NT2/D1 (cell line): ENCODE measurements at regions not wholly inside any gene's neighbourhood (a gene's known extent, or its start where the extent isn't known, plus 50 kb on each side); places are given as distances from the start of the nearest gene placed in this dataset.

Source experiments
- DNase-seq: peaks from one replicate; pipeline ENCODE4 v3.0.0-alpha.2; 2011; ENCODE audit warnings: low read depth, low spot score
- H3K27me3 ChIP-seq: 2 replicates; pipeline ENCODE4 v1.6.0; 2011; ENCODE audit warnings: mild to moderate bottlenecking; ENCODE audit not compliant: insufficient read length, insufficient read depth
- H3K36me3 ChIP-seq: 2 replicates; pipeline ENCODE4 v1.6.1; 2011; ENCODE audit warnings: mild to moderate bottlenecking, low read length, mixed read lengths; ENCODE audit not compliant: insufficient read depth, insufficient read length
- H3K4me1 ChIP-seq: 2 replicates; pipeline ENCODE4 v1.5.1; 2011; ENCODE audit not compliant: insufficient read depth, insufficient read length
- H3K4me3 ChIP-seq: 2 replicates; pipeline ENCODE4 v1.5.1; 2011; ENCODE audit warnings: low read depth; ENCODE audit not compliant: insufficient read length
- H3K9ac ChIP-seq: 2 replicates; pipeline ENCODE4 v1.6.0; 2011; ENCODE audit warnings: low read depth; ENCODE audit not compliant: insufficient read length
- H3K9me3 ChIP-seq: 2 replicates; pipeline ENCODE4 v1.5.1; 2011; ENCODE audit warnings: mild to moderate bottlenecking, low read length; ENCODE audit not compliant: insufficient read depth
- SUZ12 ChIP-seq: IDR thresholded peaks from 2 replicates; pipeline ENCODE4 v1.6.1; 2011; ENCODE audit not compliant: insufficient read length, insufficient read depth; ENCODE audit errors: extremely low read depth
- YY1 ChIP-seq: IDR thresholded peaks from 2 replicates; pipeline ENCODE4 v1.6.1; 2011; ENCODE audit not compliant: insufficient read length, insufficient read depth
- ZNF274 ChIP-seq: IDR thresholded peaks from 2 replicates; pipeline ENCODE4 v1.6.1; 2011; ENCODE audit warnings: mild to moderate bottlenecking, low read depth, low read length

DNA sequence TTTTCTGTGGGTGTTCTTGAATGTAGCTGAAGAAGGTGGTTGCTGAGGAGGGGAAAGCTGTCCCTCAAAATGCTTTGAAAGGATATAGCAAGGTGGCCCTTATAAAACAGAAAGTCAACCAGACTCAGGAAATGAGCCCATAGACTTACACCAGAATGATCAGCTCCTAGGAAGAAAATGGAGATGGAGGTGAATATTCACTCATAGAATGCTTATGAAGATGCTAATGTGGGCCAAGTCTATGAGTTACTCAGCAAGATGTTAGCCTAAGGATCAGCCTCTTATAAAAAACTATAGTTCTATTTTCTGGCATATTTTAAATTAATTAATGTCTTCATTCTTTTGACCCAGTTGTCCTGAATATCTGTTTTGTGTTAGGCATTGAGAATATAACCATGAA is 1054.0 kb downstream of the AGBL1 start:
- H3K36me3 ChIP-seq, result no peaks in the 10 kb centered on the region
- no peak for TF ChIP-seq YY1
- no peak for TF ChIP-seq ZNF274
- no peak for TF ChIP-seq SUZ12
- DNase-seq, result no peak
- H3K4me1 ChIP-seq, result no peaks in the 10 kb centered on the region
- no peaks in the 10 kb centered on the region for H3K9me3 ChIP-seq
- H3K27me3 ChIP-seq, result no peaks in the 10 kb centered on the region
- H3K4me3 ChIP-seq, result no peak overlapping the region
- H3K9ac ChIP-seq, result no peak overlapping the region

DNA sequence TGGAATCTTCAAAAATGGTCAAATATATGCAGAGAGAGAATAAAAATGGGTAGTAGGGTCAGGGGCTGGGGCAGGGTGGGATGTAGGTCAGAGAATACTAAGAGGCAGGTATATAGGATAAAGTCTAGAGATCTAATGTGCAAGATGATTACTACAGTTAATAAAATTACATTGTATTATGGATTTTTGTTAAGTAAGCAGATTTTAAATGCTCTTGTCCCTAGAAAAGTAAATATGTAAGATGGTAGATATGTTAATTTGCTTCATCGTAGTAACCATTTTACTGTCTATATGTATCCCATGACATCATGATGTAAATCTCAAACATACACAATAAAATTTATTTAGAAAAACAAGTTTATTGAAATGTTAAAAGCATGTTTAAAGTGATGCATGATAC is 1051.4 kb downstream of the AGBL1 start:
- DNase-seq, result no peak
- no peak overlapping the region for H3K4me3 ChIP-seq
- no peaks in the 10 kb centered on the region for H3K27me3 ChIP-seq
- H3K9ac ChIP-seq, result no peak overlapping the region
- no peaks in the 10 kb centered on the region for H3K36me3 ChIP-seq
- no peaks in the 10 kb centered on the region for H3K4me1 ChIP-seq
- TF ChIP-seq YY1, result no peak
- no peak for TF ChIP-seq ZNF274
- no peak for TF ChIP-seq SUZ12
- no peaks in the 10 kb centered on the region for H3K9me3 ChIP-seq

DNA sequence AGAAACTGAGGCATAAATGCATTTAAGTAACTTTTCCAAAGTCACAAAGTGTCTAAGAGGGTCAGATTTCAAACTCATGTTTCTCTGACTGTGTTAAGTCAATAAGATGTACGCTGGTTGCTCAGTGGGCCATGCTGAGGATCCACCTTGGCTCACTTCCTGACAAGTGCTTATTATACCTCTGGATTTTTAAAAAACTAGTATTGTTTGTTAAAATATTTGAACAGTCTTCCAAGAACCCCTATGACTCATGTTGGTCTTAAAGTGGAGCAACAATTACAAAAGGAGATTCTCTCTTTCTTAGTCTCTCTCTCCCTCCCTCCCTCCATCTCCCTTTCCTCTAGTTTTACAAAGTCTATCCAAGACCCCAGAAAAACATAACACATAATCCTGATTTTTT is 1050.2 kb downstream of the AGBL1 start:
- no peak for DNase-seq

DNA sequence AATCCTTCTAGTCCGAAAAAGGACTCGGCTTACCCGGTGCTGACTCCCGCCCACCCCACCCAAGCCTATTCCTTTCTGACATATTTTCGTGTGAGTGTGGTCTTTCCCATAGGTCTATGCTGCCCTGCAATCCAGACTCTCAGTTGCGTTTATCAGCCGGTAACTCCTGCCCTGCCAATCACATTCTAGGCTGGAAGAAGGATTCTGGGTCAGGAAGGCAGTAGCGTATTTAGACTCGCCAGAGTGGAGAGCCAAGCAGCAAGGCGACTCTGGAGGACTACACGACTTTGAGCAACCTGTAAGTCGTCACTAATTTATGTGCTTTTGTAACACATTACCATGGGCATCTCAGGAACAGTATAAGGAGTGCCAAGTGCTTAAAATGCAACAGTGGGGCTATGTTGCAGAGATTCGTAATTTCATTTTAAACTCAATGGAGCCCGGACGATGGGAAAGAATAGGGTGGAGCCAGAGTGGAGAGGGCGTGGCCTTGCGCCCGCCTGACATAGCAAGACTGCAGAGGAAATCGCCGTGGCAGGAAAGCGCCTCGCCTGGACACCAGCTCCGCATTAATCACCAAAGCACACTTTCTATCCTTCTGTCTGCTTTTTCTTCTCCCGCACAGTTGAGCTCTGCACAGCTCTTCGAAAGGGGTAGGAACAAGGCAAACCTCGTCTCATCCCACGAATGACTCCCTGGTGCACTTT is 1044.2 kb downstream of the AGBL1 start:
- no peak overlapping the region for H3K4me3 ChIP-seq
- H3K9me3 ChIP-seq, result no peaks in the 10 kb centered on the region
- H3K4me1 ChIP-seq, result no peaks in the 10 kb centered on the region
- TF ChIP-seq ZNF274 (no peak), SUZ12 (no peak), YY1 (no peak)
- no peak for DNase-seq
- no peaks in the 10 kb centered on the region for H3K36me3 ChIP-seq
- H3K27me3 ChIP-seq, result no peaks in the 10 kb centered on the region
- H3K9ac ChIP-seq, result no peak overlapping the region

More for the DNA sequence above, 1050.2 kb downstream of the AGBL1 start:
- H3K27me3 ChIP-seq, result no peaks in the 10 kb centered on the region
- H3K36me3 ChIP-seq, result no peaks in the 10 kb centered on the region
- no peaks in the 10 kb centered on the region for H3K9me3 ChIP-seq
- TF ChIP-seq YY1 (no peak), ZNF274 (no peak), SUZ12 (no peak)
- H3K4me3 ChIP-seq, result no peak overlapping the region
- no peak overlapping the region for H3K9ac ChIP-seq
- no peaks in the 10 kb centered on the region for H3K4me1 ChIP-seq

DNA sequence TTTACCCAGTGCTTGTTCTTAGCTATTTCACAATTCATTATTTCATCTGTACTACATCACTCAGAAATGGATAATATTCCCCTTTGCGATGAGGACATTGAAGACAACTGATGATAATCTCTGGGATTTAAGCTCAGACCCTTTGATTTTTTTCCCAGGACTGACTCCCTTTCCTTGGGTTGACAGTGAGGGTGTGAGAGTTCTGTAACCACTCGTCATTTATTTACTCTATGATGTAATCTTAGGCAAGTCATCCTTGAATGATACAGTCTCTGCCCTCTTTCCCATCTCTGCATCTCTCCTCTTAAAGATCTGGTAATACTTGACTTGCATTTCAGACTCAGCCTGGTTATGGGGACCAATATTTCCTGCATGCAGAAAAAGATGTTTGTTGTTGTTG is 1041.7 kb downstream of the AGBL1 start:
- no peaks in the 10 kb centered on the region for H3K27me3 ChIP-seq
- H3K9me3 ChIP-seq, result no peaks in the 10 kb centered on the region
- H3K4me1 ChIP-seq, result no peaks in the 10 kb centered on the region
- no peak overlapping the region for H3K9ac ChIP-seq
- H3K36me3 ChIP-seq, result no peaks in the 10 kb centered on the region
- no peak for DNase-seq
- no peak overlapping the region for H3K4me3 ChIP-seq
- TF ChIP-seq YY1 (no peak), ZNF274 (no peak), SUZ12 (no peak)

DNA sequence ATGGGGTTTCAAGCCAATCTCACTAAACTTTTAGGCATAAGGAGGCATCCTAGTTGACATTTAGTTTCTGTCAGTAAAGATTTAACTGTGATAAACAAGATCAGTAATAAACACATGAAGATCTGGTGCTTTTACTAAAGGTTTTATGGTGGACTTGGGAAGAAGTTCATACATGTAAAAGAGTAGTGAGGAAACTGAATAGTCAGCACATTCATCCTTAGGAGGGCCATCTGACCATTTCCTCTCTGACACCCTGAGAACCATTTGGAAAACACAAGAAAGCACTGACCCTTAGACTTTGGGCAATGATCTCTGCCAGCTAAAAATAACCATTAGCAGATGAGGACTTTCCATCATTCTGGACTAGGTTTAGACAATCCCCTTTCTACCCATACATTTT is 1040.9 kb downstream of the AGBL1 start:
- Histone ChIP-seq H3K36me3 (no peaks in the 10 kb centered on the region), H3K4me1 (no peaks in the 10 kb centered on the region), H3K9me3 (no peaks in the 10 kb centered on the region), H3K4me3 (no peak overlapping the region), H3K27me3 (no peaks in the 10 kb centered on the region), H3K9ac (no peak overlapping the region)
- no peak for TF ChIP-seq SUZ12
- no peak for TF ChIP-seq YY1
- TF ChIP-seq ZNF274, result no peak
- DNase-seq, result no peak

DNA sequence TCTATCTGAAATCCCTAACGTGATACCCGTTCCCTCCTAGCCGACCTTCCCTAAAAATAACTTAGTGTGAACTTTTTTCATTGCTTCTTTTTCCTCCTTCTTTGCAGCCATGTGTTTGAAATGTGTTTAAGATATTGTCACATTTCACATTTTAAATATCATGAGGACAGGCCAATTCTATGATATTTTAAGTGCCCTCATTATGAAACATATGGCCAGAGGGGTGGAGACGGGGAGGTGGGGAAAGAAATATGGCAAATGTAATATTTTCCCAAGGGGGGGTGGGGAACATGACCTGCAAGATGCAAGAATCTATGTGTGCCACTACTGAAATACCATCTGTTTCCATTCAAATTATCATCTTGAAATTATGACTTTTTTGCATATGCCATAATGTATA is 1039.2 kb downstream of the AGBL1 start:
- H3K9ac ChIP-seq, result no peak overlapping the region
- H3K4me3 ChIP-seq, result no peak overlapping the region
- TF ChIP-seq ZNF274 (no peak), SUZ12 (no peak), YY1 (no peak)
- H3K4me1 ChIP-seq, result no peaks in the 10 kb centered on the region
- H3K9me3 ChIP-seq, result no peaks in the 10 kb centered on the region
- no peak for DNase-seq
- H3K36me3 ChIP-seq, result no peaks in the 10 kb centered on the region
- no peaks in the 10 kb centered on the region for H3K27me3 ChIP-seq

DNA sequence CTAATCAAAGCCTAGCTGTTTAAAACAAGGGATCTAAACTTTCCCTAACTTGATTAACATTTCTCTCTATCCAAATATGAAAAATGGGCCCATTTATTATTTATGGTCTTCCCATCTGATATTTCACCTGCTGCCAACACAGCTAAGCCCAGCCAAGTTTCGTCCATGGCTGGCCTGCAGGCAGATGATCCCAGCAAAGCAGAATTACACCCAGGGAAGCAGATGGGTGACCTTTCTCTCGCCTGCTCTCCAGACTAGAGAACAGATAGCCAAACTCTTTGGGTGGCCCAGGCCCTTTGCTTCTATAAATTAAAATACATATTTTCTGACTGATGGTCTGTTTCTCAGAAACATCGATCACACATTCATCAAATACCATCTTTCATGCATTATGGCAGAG is 1038.8 kb downstream of the AGBL1 start:
- H3K36me3 ChIP-seq, result no peaks in the 10 kb centered on the region
- H3K27me3 ChIP-seq, result no peaks in the 10 kb centered on the region
- no peaks in the 10 kb centered on the region for H3K9me3 ChIP-seq
- no peak overlapping the region for H3K4me3 ChIP-seq
- H3K4me1 ChIP-seq, result no peaks in the 10 kb centered on the region
- DNase-seq, result no peak
- TF ChIP-seq YY1, result no peak
- no peak for TF ChIP-seq ZNF274
- no peak for TF ChIP-seq SUZ12
- no peak overlapping the region for H3K9ac ChIP-seq
